Sigmoid colon (tissue), 4 donors: ENCODE measurements at regions not wholly inside any gene's neighbourhood (a gene's known extent, or its start where the extent isn't known, plus 50 kb on each side); places are given as distances from the start of the nearest gene placed in this dataset.

Experiments
- EP300 ChIP-seq, 4 donors: sonication (generic); formaldehyde crosslinking; IDR thresholded peaks; one replicate each; pipeline ENCODE4 v1.6.1; 2017; ENCODE audit warnings: antibody characterized with exemption in 4 of 4
- TF ChIP-seq, protein P1 (sequence below), 4 experiments: fragments of 450-650 bp in 3 of 4; fragments of 200-600 bp in 1 of 4; IDR thresholded peaks; one replicate each; pipeline ENCODE4 v1.5.1; 2016 to 2019; ENCODE audit warnings: antibody characterized with exemption in 4 of 4, mild to moderate bottlenecking in 3 of 4, moderate library complexity in 2 of 4

- TF ChIP-seq EP300 (IDR thresholded peaks at IDR 0.05) = no peak
- TF ChIP-seq, protein P1, sequence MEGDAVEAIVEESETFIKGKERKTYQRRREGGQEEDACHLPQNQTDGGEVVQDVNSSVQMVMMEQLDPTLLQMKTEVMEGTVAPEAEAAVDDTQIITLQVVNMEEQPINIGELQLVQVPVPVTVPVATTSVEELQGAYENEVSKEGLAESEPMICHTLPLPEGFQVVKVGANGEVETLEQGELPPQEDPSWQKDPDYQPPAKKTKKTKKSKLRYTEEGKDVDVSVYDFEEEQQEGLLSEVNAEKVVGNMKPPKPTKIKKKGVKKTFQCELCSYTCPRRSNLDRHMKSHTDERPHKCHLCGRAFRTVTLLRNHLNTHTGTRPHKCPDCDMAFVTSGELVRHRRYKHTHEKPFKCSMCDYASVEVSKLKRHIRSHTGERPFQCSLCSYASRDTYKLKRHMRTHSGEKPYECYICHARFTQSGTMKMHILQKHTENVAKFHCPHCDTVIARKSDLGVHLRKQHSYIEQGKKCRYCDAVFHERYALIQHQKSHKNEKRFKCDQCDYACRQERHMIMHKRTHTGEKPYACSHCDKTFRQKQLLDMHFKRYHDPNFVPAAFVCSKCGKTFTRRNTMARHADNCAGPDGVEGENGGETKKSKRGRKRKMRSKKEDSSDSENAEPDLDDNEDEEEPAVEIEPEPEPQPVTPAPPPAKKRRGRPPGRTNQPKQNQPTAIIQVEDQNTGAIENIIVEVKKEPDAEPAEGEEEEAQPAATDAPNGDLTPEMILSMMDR (IDR thresholded peaks at IDR 0.05) = no peak
Observed at GRCh38 chr11:37995886-37996285, 1397.8 kb upstream of the RAG2 start.
